Immature natural killer cell (primary cell): ENCODE measurements at regions not wholly inside any gene's neighbourhood (a gene's known extent, or its start where the extent isn't known, plus 50 kb on each side); places are given as distances from the start of the nearest gene placed in this dataset.

ENCODE experiments used
- DNase-seq, 3 donors: peaks; one replicate each; pipeline ENCODE4 v3.0.0; 2022; ENCODE audit warnings: mixed read lengths in 1 of 3
- H3K27ac Mint-ChIP-seq, 6 donors: one replicate each; pipeline ENCODE4 v1.8.0; 2020; ENCODE audit warnings: mixed read lengths in 6 of 6, mild to moderate bottlenecking in 5 of 6, inconsistent platforms in 4 of 6, moderate library complexity in 3 of 6
- H3K27me3 Mint-ChIP-seq, 3 donors: one replicate each; pipeline ENCODE4 v1.8.0; 2020 to 2021; ENCODE audit warnings: low read depth in 3 of 3, mild to moderate bottlenecking in 3 of 3, mixed read lengths in 3 of 3, moderate library complexity in 3 of 3, inconsistent platforms in 1 of 3
- H3K36me3 Mint-ChIP-seq, 3 donors: one replicate each; pipeline ENCODE4 v1.8.0; 2020; ENCODE audit warnings: mixed read lengths in 3 of 3, inconsistent platforms in 2 of 3, mild to moderate bottlenecking in 2 of 3
- H3K4me1 Mint-ChIP-seq, 2 donors: one replicate each; pipeline ENCODE4 v1.8.0; 2020; ENCODE audit warnings: inconsistent platforms in 2 of 2, mild to moderate bottlenecking in 2 of 2, mixed read lengths in 2 of 2, moderate library complexity in 1 of 2
- H3K4me3 Mint-ChIP-seq, 5 donors: one replicate each; pipeline ENCODE4 v1.8.0; 2020; ENCODE audit warnings: mild to moderate bottlenecking in 5 of 5, mixed read lengths in 5 of 5, inconsistent platforms in 3 of 5, moderate library complexity in 3 of 5
- H3K9me3 Mint-ChIP-seq, 6 donors: one replicate each; pipeline ENCODE4 v1.8.0; 2020; ENCODE audit warnings: mild to moderate bottlenecking in 6 of 6, mixed read lengths in 6 of 6, inconsistent platforms in 4 of 6, moderate library complexity in 3 of 6

DNA sequence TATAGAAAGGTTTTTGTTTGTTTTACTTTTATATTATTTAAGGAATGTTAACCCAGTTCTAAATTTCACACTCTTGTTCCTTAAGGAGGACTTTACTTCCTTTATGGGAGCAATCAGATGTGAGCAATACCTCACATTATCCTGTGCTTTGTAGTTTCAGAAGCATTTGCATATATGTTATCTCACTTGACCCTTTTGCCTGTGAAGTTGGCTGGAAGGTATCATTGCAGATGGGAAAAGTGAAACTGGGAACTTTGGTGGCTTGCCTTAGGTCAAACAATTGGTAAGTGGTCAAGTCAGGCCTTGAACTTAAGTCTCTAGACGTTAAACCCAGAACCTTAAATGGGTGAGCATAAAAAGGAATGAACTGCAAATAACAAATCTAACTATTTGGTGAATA lies 90.6 kb downstream of the AREG start:
- peaks cover 0 to 6% (median 2%) of the 10 kb centered on the region in 3 donors for H3K27me3 Mint-ChIP-seq
- H3K4me1 Mint-ChIP-seq, result no peaks in the 10 kb centered on the region
- H3K36me3 Mint-ChIP-seq, result no peaks in the 10 kb centered on the region
- H3K4me3 Mint-ChIP-seq, result no peak overlapping the region
- H3K9me3 Mint-ChIP-seq, result no peaks in the 10 kb centered on the region
- no peak for DNase-seq
- no peak overlapping the region for H3K27ac Mint-ChIP-seq

DNA sequence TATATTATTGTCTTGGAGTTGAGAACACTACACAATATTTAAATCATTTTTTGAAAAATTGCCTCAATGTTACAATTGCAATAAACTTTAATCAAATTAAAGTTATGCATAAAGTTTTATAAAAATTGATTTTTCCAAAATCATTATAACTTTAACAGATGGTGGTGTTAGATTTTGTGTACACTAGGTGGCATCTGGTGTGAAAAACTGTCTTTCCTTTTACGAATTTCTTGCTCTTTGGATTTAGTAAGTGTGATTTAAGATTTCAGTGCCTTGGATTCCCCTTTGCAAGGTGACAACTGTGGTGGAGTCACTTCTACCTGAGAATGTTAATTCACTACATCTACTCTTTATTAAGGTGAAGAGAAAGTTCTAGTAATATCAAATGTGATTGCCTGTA lies 91.6 kb downstream of the AREG start:
- Mint-ChIP-seq H3K4me3 (no peak overlapping the region), H3K36me3 (no peaks in the 10 kb centered on the region), H3K4me1 (peaks cover 0 to 3% of the 10 kb centered on the region in 2 donors), H3K9me3 (no peaks in the 10 kb centered on the region), H3K27me3 (peaks cover 0 to 4% (median 4%) of the 10 kb centered on the region in 3 donors), H3K27ac (no peak overlapping the region)
- DNase-seq, result no peak

DNA sequence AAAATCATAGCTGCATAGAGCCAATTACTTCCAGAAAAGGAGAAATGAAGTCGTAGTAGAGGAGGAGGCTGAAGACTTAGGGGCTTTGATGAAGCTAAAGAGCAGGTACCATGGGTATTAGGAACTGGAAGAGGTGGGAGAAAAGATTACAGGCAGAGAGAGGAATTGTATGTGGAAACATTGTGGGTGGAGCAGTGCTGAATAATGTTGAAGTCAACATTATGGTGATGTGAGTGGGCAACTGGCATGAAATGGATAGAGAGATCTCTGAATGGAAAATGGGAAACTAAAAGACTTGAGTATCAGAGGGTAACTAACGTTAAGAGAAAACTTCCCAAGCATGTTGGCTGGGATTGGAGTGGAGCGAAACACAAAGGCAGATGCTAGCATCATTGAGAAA lies 92.5 kb downstream of the AREG start:
- no peaks in the 10 kb centered on the region for H3K9me3 Mint-ChIP-seq
- H3K36me3 Mint-ChIP-seq, result no peaks in the 10 kb centered on the region
- peaks cover 0 to 4% (median 0%) of the 10 kb centered on the region in 3 donors for H3K27me3 Mint-ChIP-seq
- H3K4me3 Mint-ChIP-seq, result no peak overlapping the region
- H3K27ac Mint-ChIP-seq, result no peak overlapping the region
- peaks cover 0 to 5% of the 10 kb centered on the region in 2 donors for H3K4me1 Mint-ChIP-seq
- no peak for DNase-seq

DNA sequence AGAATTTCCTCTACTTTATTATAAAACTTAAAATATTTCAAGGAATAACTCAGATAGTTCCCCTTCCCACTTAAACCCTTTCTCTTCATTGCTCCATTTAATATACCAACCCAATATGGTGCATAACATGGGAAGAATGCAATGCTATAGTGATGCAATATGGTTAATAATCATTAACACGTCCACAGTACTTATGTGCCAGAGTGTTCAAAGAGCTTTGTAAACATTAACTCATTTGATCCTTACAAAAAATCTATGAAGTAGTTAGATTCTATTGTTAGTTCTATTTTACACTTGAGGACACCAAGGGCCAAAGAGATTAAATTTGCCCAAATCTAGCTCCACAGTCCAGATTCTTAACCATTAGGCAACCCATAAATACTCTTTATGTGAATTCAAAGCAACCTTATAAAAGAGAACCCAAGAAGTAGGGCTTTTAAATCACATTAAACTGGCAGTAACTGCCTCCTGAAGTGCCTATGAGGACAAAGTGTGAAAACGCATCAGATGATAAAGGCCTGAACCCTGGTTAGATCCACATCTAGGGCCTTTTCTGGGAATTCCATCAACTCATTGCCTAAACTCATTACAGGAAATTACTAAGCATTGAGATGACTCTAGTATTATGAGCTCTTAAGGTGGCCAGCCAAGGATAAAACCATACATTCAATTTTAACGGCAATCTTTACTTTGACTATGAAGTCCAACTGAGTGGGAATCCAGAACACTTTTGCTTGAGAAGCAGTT lies 94.3 kb downstream of the AREG start:
- peaks cover 6 to 12% of the 10 kb centered on the region in 2 donors for H3K4me1 Mint-ChIP-seq
- DNase-seq, result no peak
- no peak overlapping the region for H3K4me3 Mint-ChIP-seq
- H3K36me3 Mint-ChIP-seq, result no peaks in the 10 kb centered on the region
- peaks cover 0 to 4% (median 0%) of the 10 kb centered on the region in 3 donors for H3K27me3 Mint-ChIP-seq
- H3K27ac Mint-ChIP-seq, result no peak overlapping the region
- no peaks in the 10 kb centered on the region for H3K9me3 Mint-ChIP-seq

- Mint-ChIP-seq H3K27ac (no peak overlapping the region), H3K4me1 (peaks cover 6 to 12% of the 10 kb centered on the region in 2 donors), H3K36me3 (no peaks in the 10 kb centered on the region), H3K27me3 (peaks cover 0 to 4% (median 0%) of the 10 kb centered on the region in 3 donors), H3K9me3 (no peaks in the 10 kb centered on the region), H3K4me3 (no peak overlapping the region)
- no peak for DNase-seq
These were observed 95.3 kb downstream of the AREG start for GRCh38 chr4:74540193-74540592.

GRCh38 chr4:74541667-74542066 lies 96.7 kb downstream of the AREG start:
- Mint-ChIP-seq H3K4me1 (peaks cover 6 to 12% of the 10 kb centered on the region in 2 donors), H3K4me3 (no peak overlapping the region), H3K27ac (no peak overlapping the region), H3K27me3 (peaks cover 0 to 4% (median 0%) of the 10 kb centered on the region in 3 donors), H3K36me3 (no peaks in the 10 kb centered on the region), H3K9me3 (no peaks in the 10 kb centered on the region)
- DNase-seq, result no peak

DNA sequence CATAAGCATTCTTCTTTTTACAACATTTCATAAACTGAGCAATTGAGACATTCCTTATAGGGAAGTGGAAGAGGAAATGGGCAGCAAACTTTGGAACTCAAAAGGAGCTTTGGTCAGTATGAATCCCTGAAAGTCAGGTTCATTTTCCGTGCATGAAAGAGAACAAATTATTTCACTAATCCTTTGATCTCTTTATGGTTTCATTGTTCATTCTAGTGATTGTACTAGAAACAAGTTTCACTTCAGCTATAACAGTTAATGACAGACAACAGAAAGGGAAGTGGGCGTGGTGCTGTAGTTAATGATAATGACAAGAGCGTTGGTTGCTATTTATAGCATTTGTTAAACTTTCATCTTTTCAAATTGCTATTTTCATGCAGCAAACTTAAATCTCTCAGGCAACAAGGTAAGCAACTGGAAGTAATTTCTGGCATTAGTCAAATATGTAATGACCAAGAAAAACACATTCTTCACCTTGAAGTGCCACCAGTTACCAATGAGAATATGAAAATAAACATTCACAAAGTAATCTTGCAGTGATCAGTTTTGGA lies 98.4 kb downstream of the AREG start:
- Mint-ChIP-seq H3K4me1 (peaks cover 6 to 12% of the 10 kb centered on the region in 2 donors), H3K4me3 (no peak overlapping the region), H3K36me3 (no peaks in the 10 kb centered on the region), H3K27me3 (peaks cover 0 to 4% (median 0%) of the 10 kb centered on the region in 3 donors), H3K27ac (no peak overlapping the region), H3K9me3 (no peaks in the 10 kb centered on the region)
- no peak for DNase-seq

DNA sequence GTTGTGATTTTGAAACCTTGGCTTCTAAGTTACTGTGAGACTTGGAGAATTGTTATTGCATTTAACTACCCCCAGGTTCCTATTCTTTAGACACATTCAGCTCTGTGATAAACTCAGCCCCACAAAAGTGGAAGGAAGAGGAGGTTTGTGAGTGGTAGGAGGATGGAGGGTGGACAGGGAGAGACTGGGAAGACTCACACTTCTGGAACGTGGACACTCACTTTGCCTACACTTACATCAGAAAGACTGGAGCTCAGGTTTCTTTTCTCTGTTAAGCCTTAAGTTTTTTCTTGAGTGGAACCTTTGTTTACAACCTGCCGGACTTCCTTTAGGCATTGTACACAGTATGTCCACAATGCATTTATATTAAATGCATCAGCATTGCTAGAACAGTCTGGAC lies 99.0 kb downstream of the AREG start:
- DNase-seq, result no peak
- Mint-ChIP-seq H3K9me3 (no peaks in the 10 kb centered on the region), H3K4me1 (peaks cover 6 to 12% of the 10 kb centered on the region in 2 donors), H3K36me3 (no peaks in the 10 kb centered on the region), H3K27ac (no peak overlapping the region), H3K27me3 (peaks cover 0 to 4% (median 0%) of the 10 kb centered on the region in 3 donors), H3K4me3 (no peak overlapping the region)

DNA sequence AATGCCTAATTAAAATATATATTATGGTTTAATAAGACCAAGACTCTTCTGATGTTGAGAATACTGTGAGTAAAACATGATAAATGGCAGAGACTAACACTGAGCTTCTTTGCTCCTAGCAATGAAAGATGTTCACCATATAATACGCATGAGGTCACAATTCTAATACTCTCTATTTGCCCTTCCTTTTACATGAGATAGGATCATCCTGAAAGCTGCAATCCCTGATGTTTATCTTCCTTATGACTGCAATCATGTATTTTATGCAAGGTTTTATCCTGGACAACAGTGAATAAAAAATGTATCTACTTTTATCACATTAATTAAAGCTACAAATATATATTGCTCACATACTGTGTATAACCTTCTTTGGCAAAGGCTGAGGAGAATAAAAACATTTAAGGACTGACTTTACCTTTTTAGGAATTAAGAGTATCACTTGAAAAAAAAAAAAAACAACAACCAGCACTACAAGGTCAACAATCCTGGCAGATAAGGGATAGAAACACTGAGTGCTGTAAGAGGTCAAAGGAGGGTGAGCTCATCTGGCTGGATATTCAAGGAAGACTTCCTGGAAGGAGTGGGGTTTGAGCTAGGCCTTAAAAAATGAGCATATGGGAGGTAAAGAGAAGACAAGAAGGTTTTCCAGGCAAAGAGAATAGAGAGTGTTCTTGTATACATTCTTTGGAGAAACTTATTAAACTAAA lies 99.9 kb downstream of the AREG start:
- Mint-ChIP-seq H3K4me1 (peaks cover 6 to 12% of the 10 kb centered on the region in 2 donors), H3K9me3 (no peaks in the 10 kb centered on the region), H3K36me3 (no peaks in the 10 kb centered on the region), H3K27ac (no peak overlapping the region), H3K4me3 (no peak overlapping the region), H3K27me3 (peaks cover 0 to 4% (median 0%) of the 10 kb centered on the region in 3 donors)
- DNase-seq, result no peak

GRCh38 chr4:74545448-74545847 lies 100.5 kb downstream of the AREG start:
- no peaks in the 10 kb centered on the region for H3K36me3 Mint-ChIP-seq
- no peak overlapping the region for H3K27ac Mint-ChIP-seq

DNA sequence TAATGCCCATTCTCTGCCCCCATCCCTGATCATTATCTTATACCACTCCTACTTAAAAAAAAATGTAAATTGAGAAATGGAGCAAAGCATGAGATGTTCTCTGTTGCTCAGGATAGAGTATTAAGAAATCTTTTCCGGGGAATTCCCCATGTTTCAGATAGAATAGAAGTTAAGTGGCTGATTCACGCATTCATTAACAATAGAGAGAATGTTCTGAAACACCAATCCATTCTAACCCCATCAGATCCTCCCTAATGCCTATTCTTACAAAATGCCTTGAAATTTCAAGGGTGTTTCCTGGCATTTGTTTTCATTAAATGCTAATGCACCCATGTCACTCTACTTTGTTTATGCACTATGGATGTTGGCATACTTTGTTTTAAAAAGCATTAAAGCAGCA lies 101.1 kb downstream of the AREG start:
- H3K4me1 Mint-ChIP-seq, result peaks cover 6 to 12% of the 10 kb centered on the region in 2 donors
- H3K9me3 Mint-ChIP-seq, result no peaks in the 10 kb centered on the region
- DNase-seq, result no peak
- H3K27me3 Mint-ChIP-seq, result no peaks in the 10 kb centered on the region
- no peak overlapping the region for H3K27ac Mint-ChIP-seq
- no peaks in the 10 kb centered on the region for H3K36me3 Mint-ChIP-seq
- no peak overlapping the region for H3K4me3 Mint-ChIP-seq

More at GRCh38 chr4:74545448-74545847, 100.5 kb downstream of the AREG start:
- DNase-seq, result no peak
- H3K4me1 Mint-ChIP-seq, result peaks cover 6 to 12% of the 10 kb centered on the region in 2 donors
- no peak overlapping the region for H3K4me3 Mint-ChIP-seq
- no peaks in the 10 kb centered on the region for H3K9me3 Mint-ChIP-seq
- H3K27me3 Mint-ChIP-seq, result peaks cover 0 to 2% (median 0%) of the 10 kb centered on the region in 3 donors

DNA sequence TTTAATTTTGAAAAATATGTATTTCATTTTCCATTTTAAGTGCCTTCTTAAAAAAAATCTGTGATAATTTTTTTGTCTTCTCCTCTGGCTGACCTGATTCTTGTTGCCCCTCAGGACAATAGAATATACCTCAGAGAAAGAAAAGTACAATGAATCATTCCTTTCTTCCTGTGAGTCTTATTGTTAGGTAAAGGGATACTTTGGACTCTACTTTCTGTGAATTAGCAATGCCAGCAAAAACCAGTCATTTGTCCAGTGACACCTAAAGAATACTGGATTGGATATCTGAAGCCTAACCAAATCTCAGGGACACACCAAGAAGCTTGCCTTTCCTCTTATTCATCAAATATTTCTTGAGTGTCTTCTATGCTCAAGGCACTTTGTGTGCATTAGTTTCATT lies 102.1 kb downstream of the AREG start:
- DNase-seq, result no peak
- Mint-ChIP-seq H3K9me3 (no peaks in the 10 kb centered on the region), H3K27ac (no peak overlapping the region), H3K4me3 (no peak overlapping the region), H3K27me3 (no peaks in the 10 kb centered on the region), H3K36me3 (no peaks in the 10 kb centered on the region), H3K4me1 (peaks cover 6 to 7% of the 10 kb centered on the region in 2 donors)

- Mint-ChIP-seq H3K9me3 (no peaks in the 10 kb centered on the region), H3K27ac (no peak overlapping the region)
These were observed 103.6 kb downstream of the AREG start for GRCh38 chr4:74548561-74548960.

GRCh38 chr4:74549936-74550335 lies 105.0 kb downstream of the AREG start:
- no peaks in the 10 kb centered on the region for H3K9me3 Mint-ChIP-seq
- H3K4me3 Mint-ChIP-seq, result no peak overlapping the region
- no peaks in the 10 kb centered on the region for H3K27me3 Mint-ChIP-seq
- H3K36me3 Mint-ChIP-seq, result no peaks in the 10 kb centered on the region
- DNase-seq, result no peak
- H3K27ac Mint-ChIP-seq, result no peak overlapping the region
- H3K4me1 Mint-ChIP-seq, result no peaks in the 10 kb centered on the region

More at GRCh38 chr4:74548561-74548960, 103.6 kb downstream of the AREG start:
- no peaks in the 10 kb centered on the region for H3K36me3 Mint-ChIP-seq
- H3K4me3 Mint-ChIP-seq, result no peak overlapping the region
- H3K27me3 Mint-ChIP-seq, result no peaks in the 10 kb centered on the region
- no peak for DNase-seq
- peaks cover 0 to under 1% of the 10 kb centered on the region in 2 donors for H3K4me1 Mint-ChIP-seq
